GM12892 (cell line): ENCODE measurements at regions not wholly inside any gene's neighbourhood (a gene's known extent, or its start where the extent isn't known, plus 50 kb on each side); places are given as distances from the start of the nearest gene placed in this dataset.

ENCODE experiments used
- DNase-seq: peaks from one replicate; pipeline ENCODE4 v3.0.0; 2011; ENCODE audit not compliant: insufficient read length
- FAIRE-seq: peaks from 2 replicates; lab custom pipeline; 2011; peaks lifted over from hg19 to GRCh38; lab: Jason Lieb, UNC
- POLR2A ChIP-seq: IDR thresholded peaks from 2 replicates; pipeline ENCODE4 v1.6.1; 2011; ENCODE audit warnings: low read depth, low read length, control low read depth
- POLR2AphosphoS5 ChIP-seq: IDR thresholded peaks from 2 replicates; pipeline ENCODE4 v1.6.1; 2011; ENCODE audit warnings: low read depth, low read length, control low read depth
- TAF1 ChIP-seq: IDR thresholded peaks from 2 replicates; pipeline ENCODE4 v1.6.1; 2011; ENCODE audit warnings: low read depth, mild to moderate bottlenecking, control low read depth, low read length, borderline replicate concordance

DNA sequence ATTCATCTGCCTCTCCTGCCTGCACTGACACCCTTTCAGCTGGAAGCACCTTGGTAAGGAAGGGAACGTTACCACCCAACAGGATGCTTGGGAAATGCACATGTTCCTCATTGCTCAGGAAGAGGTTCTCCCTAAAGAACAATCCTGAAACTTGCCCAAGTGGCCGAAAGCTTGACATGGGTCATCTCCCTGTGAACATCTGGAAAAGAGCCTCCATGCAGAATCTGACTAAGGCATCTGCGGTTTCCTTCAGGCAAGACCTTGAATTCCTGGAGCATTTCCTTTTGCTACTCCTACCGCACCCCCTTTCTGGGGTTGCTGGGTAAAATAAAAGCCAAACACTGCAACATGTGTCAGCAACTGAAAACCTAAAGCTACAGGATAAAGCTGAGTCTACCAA lies 68.7 kb upstream of the SNRK start:
- FAIRE-seq = no peak
- no peak for TF ChIP-seq TAF1
- no peak for TF ChIP-seq POLR2AphosphoS5
- TF ChIP-seq POLR2A = no peak

DNA sequence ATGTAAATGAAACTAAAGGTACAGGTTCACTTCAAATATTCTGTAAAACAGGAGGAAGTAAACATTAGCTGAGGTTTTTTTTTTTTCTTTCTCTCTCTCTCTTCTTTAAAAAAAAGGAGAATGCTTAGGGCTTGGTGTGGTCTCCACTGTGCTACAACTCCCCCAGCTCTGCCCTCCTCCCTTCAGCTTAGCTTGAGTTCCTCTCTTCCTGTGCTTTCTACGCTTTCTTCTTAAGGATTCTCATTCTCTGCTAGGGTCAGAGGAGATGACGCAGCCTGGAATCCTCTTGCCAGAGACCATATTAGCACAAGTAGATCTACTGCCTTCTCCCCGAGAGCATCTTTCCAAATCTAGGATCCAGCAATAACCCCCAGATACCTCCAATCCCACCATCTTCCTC lies 69.1 kb upstream of the SNRK start:
- no peak for FAIRE-seq

More for the DNA sequence above, 68.7 kb upstream of the SNRK start:
- DNase-seq = no peak

DNA sequence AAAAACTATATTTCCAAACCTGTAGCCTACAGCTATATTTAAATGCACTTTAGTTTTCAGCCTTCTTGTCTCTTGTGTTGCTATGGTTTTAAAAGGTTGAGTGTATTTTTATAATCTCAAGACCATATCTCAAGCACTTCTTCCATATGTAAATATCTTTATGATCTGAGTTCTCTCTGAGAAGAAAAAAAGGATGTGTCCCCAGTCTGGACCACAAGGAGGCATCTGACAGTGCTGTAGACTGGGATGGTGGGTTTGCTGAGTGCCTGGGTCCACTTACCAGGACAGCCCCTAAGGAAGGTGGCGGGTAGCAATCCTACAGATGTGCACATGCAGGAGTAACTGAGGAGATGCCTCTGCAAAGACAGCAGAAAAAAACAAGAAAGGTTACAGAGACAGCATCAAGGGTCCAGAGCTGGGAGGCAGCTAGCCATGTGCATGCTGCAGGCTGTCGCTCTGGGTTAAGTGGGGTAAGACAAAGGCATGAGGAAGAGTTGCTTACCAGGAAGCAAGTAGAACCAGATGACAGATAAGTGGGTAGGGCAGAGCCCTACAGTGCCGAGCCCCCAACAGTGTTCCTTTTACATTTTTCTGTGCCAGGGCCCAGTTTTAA lies 70.6 kb upstream of the SNRK start:
- DNase-seq = no peak
- FAIRE-seq = no peak
- no peak for TF ChIP-seq POLR2A
- TF ChIP-seq TAF1 = no peak
- TF ChIP-seq POLR2AphosphoS5 = no peak

More for the DNA sequence above, 69.1 kb upstream of the SNRK start:
- TF ChIP-seq POLR2AphosphoS5 (no peak), POLR2A (no peak), TAF1 (no peak)
- no peak for DNase-seq

DNA sequence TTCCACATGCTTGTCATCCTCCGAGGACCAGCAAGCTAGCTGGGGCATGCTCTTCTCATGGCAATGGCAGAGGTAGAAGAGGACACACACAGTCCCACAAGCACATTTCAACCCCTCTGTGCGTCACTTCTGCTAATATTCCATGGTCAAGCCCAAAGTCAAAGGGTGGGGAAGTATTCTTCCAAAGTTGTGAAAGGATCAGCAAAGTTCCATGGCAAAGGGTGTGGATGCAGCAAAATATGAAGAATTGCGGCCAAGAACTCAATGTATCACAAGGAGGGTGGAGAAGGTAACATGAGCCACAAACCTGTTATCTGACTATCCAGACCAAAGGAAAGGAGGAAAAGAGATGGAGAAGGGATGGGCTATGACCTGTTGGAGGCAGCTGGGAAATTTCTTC lies 71.2 kb upstream of the SNRK start:
- no peak for DNase-seq
- TF ChIP-seq POLR2AphosphoS5 = no peak
- TF ChIP-seq POLR2A = no peak
- TF ChIP-seq TAF1 = no peak
- no peak for FAIRE-seq

DNA sequence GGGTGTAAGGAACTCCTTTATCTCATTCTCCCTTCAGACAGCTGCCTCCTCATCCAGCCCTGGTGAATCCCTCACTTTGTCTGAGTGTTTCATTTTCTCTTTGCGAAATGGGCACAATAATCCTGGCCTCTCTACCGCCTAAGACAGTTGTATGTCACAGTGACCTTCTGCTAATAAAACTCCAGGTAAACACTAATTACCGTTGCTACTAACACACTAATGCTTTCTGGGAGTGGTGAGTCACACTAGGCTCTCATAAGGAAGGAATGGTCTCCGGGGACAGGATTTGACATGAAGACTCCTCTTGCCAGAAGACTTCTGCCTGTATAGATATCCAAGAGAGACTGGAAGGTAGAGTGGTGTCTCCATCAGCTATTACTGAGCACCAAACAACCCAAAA lies 71.7 kb upstream of the SNRK start:
- FAIRE-seq = no peak
- TF ChIP-seq POLR2A = no peak
- no peak for TF ChIP-seq TAF1
- TF ChIP-seq POLR2AphosphoS5 = no peak
- no peak for DNase-seq

DNA sequence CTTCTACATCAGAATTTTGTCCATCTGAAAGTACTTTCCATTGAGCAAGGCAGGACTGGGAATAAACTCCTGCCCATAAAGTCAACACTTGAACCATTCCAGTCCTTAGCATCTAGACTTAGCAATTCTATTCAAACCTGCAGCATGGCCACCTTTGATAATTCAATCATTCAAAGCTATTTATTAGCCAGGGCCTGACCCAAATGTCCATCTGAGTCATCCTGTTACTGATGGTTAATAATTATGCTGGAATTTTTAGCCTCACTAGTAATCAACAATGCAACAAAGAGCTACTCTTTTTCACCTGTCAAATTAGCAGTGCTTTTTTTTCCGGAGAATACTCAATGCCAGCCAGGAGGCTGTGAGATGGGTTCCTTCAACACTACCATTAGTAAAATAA lies 72.7 kb upstream of the SNRK start:
- TF ChIP-seq POLR2A (no peak), POLR2AphosphoS5 (no peak), TAF1 (no peak)
- FAIRE-seq = no peak
- DNase-seq = no peak

DNA sequence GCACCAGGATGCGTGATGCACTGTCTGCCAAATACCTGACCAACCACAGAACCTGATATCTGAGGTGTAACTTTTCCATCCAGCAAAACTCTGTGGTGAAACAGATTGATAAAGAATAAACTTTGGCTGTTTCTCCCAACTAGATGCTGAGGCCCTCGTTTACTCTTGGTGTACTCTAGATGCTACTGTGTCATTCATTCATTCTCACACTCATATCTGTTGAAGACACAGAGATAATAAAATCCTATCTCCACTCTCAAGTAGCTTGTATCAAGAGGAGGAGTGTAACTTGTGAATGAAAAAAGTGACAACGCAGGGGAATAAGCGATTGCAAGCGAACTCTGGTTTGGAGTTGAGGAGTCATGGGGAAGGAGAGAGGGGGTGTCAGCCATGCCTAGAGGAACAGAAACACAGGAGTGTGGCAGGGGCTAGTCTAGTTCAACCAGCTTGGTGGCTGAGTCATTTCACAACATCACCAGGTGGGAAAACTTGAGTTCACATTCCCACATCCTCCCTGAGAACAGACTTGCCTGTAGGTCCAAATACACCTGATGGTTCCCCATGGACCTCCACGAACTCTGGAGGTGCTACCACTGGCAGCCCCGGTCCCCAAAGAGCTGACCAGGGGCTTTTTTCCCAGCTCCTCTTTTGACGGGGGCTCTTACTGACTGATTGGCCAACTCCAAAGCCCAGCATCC lies 73.3 kb upstream of the SNRK start:
- no peak for FAIRE-seq
- TF ChIP-seq POLR2A (no peak), POLR2AphosphoS5 (no peak), TAF1 (no peak)
- no peak for DNase-seq

DNA sequence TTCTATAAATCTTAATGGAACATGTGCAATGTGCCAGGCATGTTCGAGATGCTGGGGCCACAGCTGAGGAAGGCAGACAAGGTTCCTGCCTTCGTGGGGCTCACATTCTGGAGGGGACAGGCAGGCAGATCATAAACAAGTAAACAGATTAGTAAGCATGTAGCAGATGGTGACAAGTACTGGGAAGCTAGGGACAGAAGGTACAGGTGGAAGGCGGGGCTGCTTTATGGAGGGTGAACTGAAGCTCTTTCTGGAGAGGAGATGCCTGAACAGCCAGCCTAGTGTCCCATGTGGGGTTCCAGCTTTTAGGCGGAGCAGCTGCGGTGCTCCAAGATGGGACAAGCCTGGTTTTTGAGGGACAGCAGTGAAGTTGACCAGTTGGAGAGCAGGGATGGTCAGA lies 74.7 kb upstream of the SNRK start:
- TF ChIP-seq POLR2A = no peak
- TF ChIP-seq POLR2AphosphoS5 = no peak
- no peak for TF ChIP-seq TAF1
- DNase-seq (no peak), FAIRE-seq (no peak)

DNA sequence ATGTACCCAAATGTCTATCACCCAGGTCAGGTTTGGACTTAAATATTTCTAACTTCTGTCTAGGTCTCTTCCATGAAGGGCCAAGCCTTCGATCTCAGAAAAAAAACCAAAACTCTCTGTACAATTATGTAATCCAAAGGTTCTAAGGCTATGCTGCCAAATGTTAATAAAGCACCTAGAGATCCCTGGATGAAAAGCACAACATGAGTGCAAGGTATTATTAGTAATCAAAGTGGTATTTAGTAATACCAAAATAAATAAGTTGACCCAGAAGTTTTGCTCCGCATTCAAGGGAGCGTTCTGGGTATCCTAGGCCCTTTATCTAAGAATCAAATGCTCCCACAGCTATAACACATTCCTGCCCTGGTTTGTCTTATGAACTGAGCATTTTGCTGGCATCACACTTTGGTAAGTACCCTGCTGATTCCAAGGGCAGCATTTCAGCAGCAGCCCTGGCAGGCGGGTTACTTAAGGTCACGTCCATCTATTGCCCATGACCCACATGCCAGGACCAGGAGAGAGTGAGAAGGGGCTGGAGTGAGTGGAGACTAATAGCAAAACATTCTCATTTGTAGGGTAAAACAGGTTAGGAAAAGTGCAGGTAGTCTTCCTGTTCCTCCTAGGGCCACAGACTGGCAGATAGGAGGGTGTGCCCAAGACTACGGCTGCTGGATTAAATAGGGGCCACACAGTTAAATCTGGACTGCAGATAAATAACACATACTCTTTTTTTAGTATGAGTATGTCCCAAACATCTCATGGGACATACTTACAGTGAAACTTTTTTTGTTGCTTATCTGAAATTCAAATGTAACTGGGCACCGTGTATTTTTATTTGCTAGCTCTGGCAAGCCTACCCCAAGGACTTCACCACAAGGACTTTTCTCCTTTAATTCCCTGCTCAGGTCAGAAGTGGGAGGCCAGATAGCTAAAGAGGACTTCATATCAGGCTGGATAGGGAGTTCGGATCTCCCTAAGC lies 76.0 kb upstream of the SNRK start:
- DNase-seq = no peak
- FAIRE-seq = no peak
- TF ChIP-seq POLR2AphosphoS5 (no peak), TAF1 (no peak), POLR2A (no peak)

DNA sequence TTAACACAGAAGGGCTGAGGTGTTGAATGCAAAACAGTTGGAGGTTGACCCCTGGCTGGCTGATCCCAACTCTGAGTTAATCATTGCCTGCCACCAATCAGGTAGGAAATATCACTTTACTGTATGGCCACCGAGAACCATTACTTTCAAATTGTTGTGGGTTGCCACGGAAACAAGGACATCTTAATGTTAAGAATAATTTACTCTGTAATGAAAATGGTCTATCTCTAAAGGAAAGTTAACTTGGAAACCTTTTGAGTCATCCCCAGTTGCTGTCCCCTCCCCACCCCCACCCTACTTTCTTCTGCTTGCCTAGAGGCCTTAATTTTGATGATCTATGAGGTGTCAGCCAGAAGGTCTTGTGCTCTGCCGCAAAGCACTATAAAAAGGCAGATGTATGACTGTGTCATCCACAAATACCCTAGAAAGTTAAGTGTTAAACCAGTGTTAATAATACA lies 78.7 kb upstream of the SNRK start:
- no peak for TF ChIP-seq TAF1
- TF ChIP-seq POLR2A = no peak
- no peak for TF ChIP-seq POLR2AphosphoS5
- DNase-seq = no peak
- no peak for FAIRE-seq

DNA sequence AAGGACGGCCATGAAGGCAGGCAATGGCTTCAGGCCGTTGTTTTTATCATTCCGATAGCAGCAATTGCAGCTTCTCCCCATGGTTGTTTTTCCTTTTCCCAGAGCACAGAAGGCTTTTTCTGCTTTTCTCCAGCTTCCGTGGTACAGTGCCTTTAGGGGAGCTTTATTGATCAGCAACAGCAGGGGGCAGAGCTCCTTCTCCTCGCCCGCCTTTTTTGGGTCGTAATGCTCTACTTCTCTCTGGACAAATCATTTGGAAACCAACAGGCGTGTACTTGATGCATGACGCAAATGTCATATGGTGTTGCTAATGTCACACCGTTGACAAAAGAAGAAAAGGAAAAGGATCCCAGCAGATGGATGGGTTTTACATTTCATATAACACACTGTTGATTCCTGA lies 79.7 kb upstream of the SNRK start:
- DNase-seq = no peak
- no peak for FAIRE-seq
- TF ChIP-seq TAF1 (no peak), POLR2A (no peak), POLR2AphosphoS5 (no peak)

DNA sequence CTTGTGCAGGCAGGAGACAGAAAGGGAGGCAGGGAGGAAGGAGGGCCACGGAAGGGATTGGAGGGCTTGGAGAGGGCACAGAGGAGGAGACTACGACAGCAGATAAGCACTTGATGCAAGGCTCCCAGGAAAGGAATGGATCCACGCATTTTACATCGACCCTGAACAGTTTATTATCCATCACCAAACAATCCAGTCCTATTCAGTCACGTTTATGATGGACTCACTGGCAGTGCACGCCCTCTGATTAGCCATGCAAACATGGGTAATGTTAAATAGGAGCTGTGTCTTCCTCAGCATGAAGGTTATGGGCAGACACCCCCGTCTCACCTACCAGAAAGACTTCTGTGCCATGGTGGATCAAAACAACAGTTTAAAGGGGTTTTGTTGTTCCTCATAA lies 80.2 kb upstream of the SNRK start:
- FAIRE-seq (no peak), DNase-seq (no peak)
- no peak for TF ChIP-seq TAF1
- TF ChIP-seq POLR2AphosphoS5 = no peak
- no peak for TF ChIP-seq POLR2A
